Upper lobe of left lung (tissue), 4 donors: ENCODE measurements at regions not wholly inside any gene's neighbourhood (a gene's known extent, or its start where the extent isn't known, plus 50 kb on each side); places are given as distances from the start of the nearest gene placed in this dataset.

ENCODE experiments used
- CTCF ChIP-seq, 6 experiments: fragments of 450-650 bp in 4 of 6; fragments of 200-600 bp in 2 of 6; sonication (generic) in 2 of 6; IDR thresholded peaks; one replicate each; pipeline ENCODE4 v1.5.1; 2016 to 2019; ENCODE audit warnings: antibody characterized with exemption in 6 of 6
- EP300 ChIP-seq, 4 donors: sonication (generic); formaldehyde crosslinking; IDR thresholded peaks; one replicate each; pipeline ENCODE4 v1.5.1; 2017; ENCODE audit warnings: antibody characterized with exemption in 4 of 4, control low read depth in 2 of 4
- POLR2A ChIP-seq, 4 donors: fragments of 450-650 bp; IDR thresholded peaks; one replicate each; pipeline ENCODE4 v1.5.1; 2016 to 2017; ENCODE audit warnings: antibody characterized with exemption in 4 of 4, mild to moderate bottlenecking in 2 of 4
- POLR2AphosphoS5 ChIP-seq, 2 donors: sonication (generic); formaldehyde crosslinking; IDR thresholded peaks; one replicate each; pipeline ENCODE4 v1.5.1; 2017; ENCODE audit warnings: antibody characterized with exemption in 2 of 2

DNA sequence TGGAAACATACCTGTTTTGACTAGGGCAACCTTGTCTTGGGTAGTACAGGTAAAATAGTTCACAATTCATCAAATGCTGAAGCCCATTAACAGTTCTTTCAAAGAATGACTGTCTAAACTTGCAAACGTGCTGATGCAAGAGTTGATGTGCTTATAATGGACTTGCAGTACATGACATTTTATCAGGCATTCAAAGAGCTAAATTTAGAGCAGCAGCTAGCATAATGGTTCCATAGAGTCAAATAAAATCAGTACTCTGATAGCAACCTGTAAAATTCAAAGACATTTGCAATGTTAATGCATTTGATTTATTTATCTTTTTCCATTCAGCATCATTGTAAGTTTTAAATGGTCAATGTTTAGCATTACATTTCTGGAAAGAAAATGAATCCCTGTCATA, 979.7 kb upstream of the SLC10A2 start:
- TF ChIP-seq POLR2A (IDR thresholded peaks at IDR 0.05): no peak
- no peak for TF ChIP-seq CTCF (IDR thresholded peaks at IDR 0.05)
- TF ChIP-seq EP300 (IDR thresholded peaks at IDR 0.05): no peak
- no peak for TF ChIP-seq POLR2AphosphoS5 (IDR thresholded peaks at IDR 0.05)
